DND-41 (cell line): ENCODE measurements at regions not wholly inside any gene's neighbourhood (a gene's known extent, or its start where the extent isn't known, plus 50 kb on each side); places are given as distances from the start of the nearest gene placed in this dataset.

Experiments
- CTCF ChIP-seq: IDR thresholded peaks from 2 replicates; pipeline ENCODE4 v1.5.1; 2012; ENCODE audit warnings: borderline replicate concordance, low read length, moderate library complexity, mild to moderate bottlenecking; ENCODE audit not compliant: poor library complexity, severe bottlenecking; ENCODE audit errors: extremely low read depth
- EZH2 ChIP-seq: IDR thresholded peaks from 3 replicates; pipeline ENCODE4 v1.6.1; 2012; ENCODE audit warnings: borderline replicate concordance, low read depth, mild to moderate bottlenecking, moderate library complexity, low read length, inconsistent platforms; ENCODE audit not compliant: severe bottlenecking

GRCh38 chr2:8258406-8258805 is 423.4 kb upstream of the ID2 start:
- TF ChIP-seq CTCF (no peak), EZH2 (no peak)
